Brain pericyte (primary cell): ENCODE measurements at regions not wholly inside any gene's neighbourhood (a gene's known extent, or its start where the extent isn't known, plus 50 kb on each side); places are given as distances from the start of the nearest gene placed in this dataset.
A peak's percentile ranks its signal among the peaks of the same experiment; 100 is the strongest.

Experiments
- DNase-seq: peaks from one replicate; pipeline ENCODE4 v3.0.0-alpha.2; 2012; ENCODE audit warnings: low read depth, low spot score

- DNase-seq: no peak
These were observed 219.9 kb upstream of the GMDS start for GRCh38 chr6:2465336-2465735.

GRCh38 chr6:2464641-2465040 lies 219.2 kb upstream of the GMDS start:
- DNase-seq: no peak

DNA sequence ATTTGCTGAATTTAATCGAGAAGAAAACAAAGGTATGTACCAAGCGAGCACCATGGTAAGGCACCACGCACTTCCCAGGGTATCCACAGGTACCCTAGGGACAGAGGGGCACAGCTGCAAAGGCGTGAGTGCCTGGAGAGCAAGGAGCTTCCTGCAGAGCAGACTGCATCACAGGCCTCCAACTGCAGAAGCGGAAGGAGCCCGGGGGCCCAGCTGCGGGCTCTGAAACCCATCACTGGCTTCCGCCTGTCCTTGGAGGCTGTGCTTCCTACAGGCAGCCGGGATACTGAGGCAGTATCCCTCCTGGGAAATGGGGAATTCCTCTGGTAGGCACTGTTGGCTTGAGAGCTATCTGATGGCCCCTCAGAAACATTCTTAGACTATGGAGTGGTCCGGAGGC lies 217.4 kb upstream of the GMDS start:
- DNase-seq: no peak

- DNase-seq: no peak
These were observed 214.9 kb upstream of the GMDS start for GRCh38 chr6:2460216-2460745.

GRCh38 chr6:2454180-2454579 lies 208.8 kb upstream of the GMDS start:
- DNase-seq: no peak

- DNase-seq: no peak
These were observed 205.1 kb upstream of the GMDS start for GRCh38 chr6:2450546-2450945.

GRCh38 chr6:2449572-2449940 lies 204.2 kb upstream of the GMDS start:
- no peak for DNase-seq

DNA sequence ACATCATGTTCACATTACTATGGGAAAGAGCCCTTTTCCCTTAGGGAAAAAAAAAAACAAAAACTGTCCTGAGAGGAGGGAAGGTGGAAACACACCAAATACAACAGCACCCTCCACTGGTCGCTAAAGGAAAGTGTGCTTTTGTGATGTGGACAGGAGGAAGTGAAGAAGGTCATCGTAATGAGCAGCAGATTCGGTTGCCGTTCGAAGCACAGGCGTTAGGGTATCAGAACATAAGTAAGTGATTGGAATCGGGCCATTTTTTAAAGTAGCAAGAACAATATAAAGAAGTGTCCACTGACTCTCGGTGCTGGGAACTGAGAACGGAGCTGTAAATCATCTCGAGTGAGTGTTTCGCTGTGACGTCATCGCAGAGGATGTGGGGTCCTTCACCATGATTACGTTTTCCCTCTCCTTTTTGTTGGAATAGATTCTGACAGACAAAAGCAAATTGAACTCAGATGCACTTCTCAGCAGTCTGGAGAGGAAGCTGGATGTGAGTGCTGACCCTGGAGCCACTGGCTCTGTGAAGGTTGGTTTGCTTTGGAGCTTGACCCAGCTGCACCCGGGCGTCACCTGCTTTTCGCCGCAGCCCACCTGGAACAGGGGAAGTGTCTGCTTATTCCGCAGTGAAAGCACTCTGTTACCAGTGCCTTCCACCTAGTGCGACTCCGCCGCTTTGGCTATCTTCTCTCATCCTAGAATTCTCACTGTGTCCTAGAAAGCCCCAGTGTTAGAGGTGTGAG lies 203.6 kb upstream of the GMDS start:
- DNase-seq: peak; percentile 63

DNA sequence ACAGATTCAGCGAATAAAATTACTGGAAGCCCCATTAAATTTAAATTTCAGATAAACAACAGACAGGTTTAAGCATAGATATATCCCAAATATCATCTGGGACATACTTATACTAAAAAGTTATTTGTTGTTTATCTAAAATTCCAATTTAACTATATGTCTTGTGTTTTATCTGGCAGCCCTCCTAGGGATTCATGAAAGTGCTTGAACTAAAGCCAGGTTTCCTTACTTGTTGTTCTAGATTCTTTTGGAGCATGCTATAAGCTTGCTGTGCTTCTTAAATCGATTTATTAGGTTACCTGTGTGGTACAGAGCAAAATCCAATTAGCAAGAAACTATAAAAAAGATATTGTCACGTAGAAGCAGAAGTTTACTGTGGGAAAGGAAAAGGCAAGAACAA lies 202.5 kb upstream of the GMDS start:
- no peak for DNase-seq

DNA sequence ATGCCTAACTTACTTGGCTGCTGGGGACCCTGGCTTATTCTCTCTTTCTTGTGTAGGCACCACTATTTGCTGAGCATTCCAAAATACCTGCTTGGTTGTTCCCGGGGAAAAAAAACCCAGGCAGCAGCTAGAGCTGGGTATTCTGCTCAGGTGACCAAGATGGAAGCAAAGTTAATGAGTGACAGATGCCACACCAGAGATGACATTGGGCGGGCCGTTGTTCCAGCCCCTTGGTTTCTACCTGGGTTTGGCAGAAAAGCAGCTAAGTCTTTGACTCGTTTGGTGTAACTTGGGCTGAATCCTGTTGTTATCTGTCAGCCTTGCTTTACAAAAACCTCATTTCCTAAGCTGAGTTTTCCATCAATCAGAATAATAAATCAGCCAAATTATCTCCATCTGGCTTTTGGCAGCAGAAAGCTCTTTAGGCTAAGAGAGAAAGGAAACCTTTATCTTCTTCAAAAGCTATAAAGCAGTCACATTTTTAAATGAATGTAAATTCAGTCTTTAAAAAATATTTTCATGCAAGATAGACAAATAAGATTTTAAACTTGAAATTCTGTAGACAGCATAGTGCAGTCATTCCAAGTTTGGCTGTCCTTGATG lies 202.0 kb upstream of the GMDS start:
- DNase-seq: no peak

- DNase-seq: no peak
These were observed 196.4 kb upstream of the GMDS start for GRCh38 chr6:2441601-2442475.

DNA sequence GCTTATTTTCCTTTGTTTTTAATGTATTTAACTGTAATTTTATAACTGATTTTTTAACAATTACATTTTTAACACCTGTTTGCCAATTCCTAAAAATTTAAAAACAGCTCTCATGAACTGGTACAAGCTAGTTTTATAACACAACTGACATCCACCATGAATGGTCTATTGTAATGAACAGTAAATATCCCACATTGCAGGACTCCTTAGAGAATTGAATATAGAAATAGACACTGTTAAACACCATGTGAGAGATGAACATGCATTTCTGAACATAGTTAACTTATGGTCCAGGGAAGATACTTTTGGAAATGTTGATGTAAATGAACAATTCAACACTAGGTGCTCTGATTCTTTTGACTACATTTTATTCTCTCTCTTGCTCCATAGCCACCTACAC lies 195.1 kb upstream of the GMDS start:
- DNase-seq: no peak

- DNase-seq: no peak
These were observed 194.2 kb upstream of the GMDS start for GRCh38 chr6:2439632-2440031.

DNA sequence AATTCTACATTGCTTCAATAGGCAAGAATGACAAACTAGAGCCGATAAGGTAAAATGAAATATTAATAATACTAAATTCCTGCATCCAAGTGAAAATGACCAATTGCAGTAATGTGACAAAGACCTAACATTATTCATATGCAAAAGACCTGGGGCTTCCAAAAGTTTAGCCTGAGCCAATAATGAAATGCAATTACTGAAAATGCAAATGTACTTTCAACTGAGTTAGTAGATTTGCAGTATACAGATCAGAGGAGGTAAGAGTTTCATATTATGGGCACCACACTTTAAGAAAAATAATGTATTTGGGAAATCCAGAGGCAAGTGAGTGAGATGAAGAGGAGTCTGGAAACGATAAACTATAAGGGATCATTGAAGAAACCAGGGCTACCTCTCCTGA lies 193.7 kb upstream of the GMDS start:
- no peak for DNase-seq

GRCh38 chr6:2436410-2437154 lies 191.2 kb upstream of the GMDS start:
- DNase-seq: no peak

DNA sequence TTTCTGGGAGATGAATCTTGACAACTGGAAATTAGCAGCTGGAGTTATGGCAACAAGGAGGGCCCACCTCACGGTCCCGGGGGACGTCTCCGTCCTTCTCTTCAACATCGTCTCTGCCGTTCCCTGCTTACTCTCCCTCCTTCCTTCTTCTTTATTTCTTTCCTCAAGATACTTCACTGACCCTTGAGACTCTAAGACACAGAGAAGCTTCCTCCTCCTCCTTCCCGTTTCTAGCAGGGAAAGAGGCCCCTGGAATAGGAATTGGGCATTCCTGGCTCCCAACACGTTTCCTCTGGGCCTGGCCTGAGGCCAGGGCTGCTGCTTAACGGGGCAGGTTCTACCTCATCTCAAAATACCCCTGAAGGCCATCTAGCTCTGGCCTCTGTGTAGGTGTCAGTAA lies 189.9 kb upstream of the GMDS start:
- no peak for DNase-seq

GRCh38 chr6:2434912-2435311 lies 189.5 kb upstream of the GMDS start:
- DNase-seq: no peak

DNA sequence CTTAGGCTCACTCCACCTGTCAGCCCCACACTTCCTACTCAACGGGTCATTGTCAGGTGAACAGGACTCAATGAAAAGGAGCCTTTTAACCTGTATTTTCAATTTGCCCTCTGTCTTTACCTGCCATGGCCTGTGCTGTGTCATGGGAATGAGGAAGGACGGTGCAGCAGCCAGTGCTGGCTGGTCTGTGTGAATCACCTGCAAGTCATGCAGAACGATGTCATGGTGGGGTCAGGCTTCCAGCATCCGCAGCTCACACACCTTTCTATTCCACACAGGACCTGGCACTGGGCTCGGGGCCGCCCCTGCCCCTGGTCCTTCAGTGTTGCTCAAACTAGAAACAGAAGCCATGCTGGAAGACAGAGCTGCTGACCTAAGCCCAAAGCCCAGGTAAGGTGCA lies 188.7 kb upstream of the GMDS start:
- DNase-seq: no peak

- no peak for DNase-seq
These were observed 188.3 kb upstream of the GMDS start for GRCh38 chr6:2433711-2434110.

- DNase-seq: no peak
These were observed 187.9 kb upstream of the GMDS start for GRCh38 chr6:2433266-2433665.

DNA sequence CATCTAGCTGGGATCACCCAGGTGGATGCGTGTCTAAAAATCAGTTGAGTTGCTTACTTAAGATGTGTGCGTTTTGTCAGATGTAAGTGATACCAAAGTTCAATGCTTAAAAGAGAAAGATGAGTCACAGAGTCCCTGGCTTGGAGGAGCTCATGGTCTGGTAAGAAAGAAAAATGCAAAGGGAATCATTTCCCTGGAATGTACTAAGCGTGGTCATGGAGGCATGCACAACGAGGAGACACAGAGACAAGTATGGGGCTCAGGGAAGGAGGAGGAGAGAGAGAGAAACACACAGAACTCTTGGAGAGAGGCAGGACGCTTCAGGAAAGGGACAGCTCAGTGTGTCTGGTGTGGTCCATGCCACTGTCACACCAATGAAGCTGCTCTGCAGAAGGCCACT lies 186.9 kb upstream of the GMDS start:
- DNase-seq: peak; percentile 50

GRCh38 chr6:2430612-2431011 lies 185.2 kb upstream of the GMDS start:
- DNase-seq: no peak
